ENCODE measurements at regions not wholly inside any gene's neighbourhood (a gene's known extent, or its start where the extent isn't known, plus 50 kb on each side); places are given as distances from the start of the nearest gene placed in this dataset.

- H3K9me3 ChIP-seq (ENCODE audit: low read depth, low read length): no peaks in the 10 kb centered on the region
- H3K4me3 ChIP-seq: no peak overlapping the region
- no peaks in the 10 kb centered on the region for H3K36me3 ChIP-seq (ENCODE audit: insufficient read depth, low read length)
- no peak for TF ChIP-seq EZH2 (IDR thresholded peaks at IDR 0.05)
- TF ChIP-seq POLR2AphosphoS5 (IDR thresholded peaks at IDR 0.05; ENCODE audit: borderline replicate concordance, low read depth, low read length): no peak
- TF ChIP-seq FOXP2 (optimal IDR thresholded peaks at IDR 0.05; ENCODE audit: control extremely low read depth, extremely low read length, insufficient read depth): no peak
- H3K27ac ChIP-seq: no peak overlapping the region
- no peak for DNase-seq (ENCODE audit: low read depth, low spot score)
- no peak overlapping the region for H3K9ac ChIP-seq (ENCODE audit: insufficient read length)
These were observed 564.0 kb upstream of the POU3F3 start for GRCh38 chr2:104289651-104290565.

- Histone ChIP-seq H3K9me3 (ENCODE audit: low read depth, low read length) (no peaks in the 10 kb centered on the region), H3K36me3 (ENCODE audit: insufficient read depth, low read length) (no peaks in the 10 kb centered on the region), H3K4me3 (no peak overlapping the region), H3K27ac (no peak overlapping the region), H3K9ac (ENCODE audit: insufficient read length) (no peak overlapping the region)
- TF ChIP-seq FOXP2 (optimal IDR thresholded peaks at IDR 0.05; ENCODE audit: control extremely low read depth, extremely low read length, insufficient read depth) (no peak), EZH2 (IDR thresholded peaks at IDR 0.05) (no peak), POLR2AphosphoS5 (IDR thresholded peaks at IDR 0.05; ENCODE audit: borderline replicate concordance, low read depth, low read length) (no peak)
- no peak for DNase-seq (ENCODE audit: low read depth, low spot score)
These were observed 563.4 kb upstream of the POU3F3 start for GRCh38 chr2:104290566-104290891.

- H3K4me3 ChIP-seq: no peak overlapping the region
- DNase-seq (ENCODE audit: low read depth, low spot score): no peak
- no peak overlapping the region for H3K27ac ChIP-seq
- H3K36me3 ChIP-seq (ENCODE audit: insufficient read depth, low read length): no peaks in the 10 kb centered on the region
- H3K9ac ChIP-seq (ENCODE audit: insufficient read length): no peak overlapping the region
- no peak for TF ChIP-seq FOXP2 (optimal IDR thresholded peaks at IDR 0.05; ENCODE audit: control extremely low read depth, extremely low read length, insufficient read depth)
- TF ChIP-seq POLR2AphosphoS5 (IDR thresholded peaks at IDR 0.05; ENCODE audit: borderline replicate concordance, low read depth, low read length): no peak
- TF ChIP-seq EZH2 (IDR thresholded peaks at IDR 0.05): no peak
- H3K9me3 ChIP-seq (ENCODE audit: low read depth, low read length): no peaks in the 10 kb centered on the region
These were observed 541.2 kb upstream of the POU3F3 start for GRCh38 chr2:104312684-104313083.

- DNase-seq (ENCODE audit: low read depth, low spot score): no peak
- Histone ChIP-seq H3K9ac (ENCODE audit: insufficient read length) (no peak overlapping the region), H3K27ac (no peak overlapping the region), H3K4me3 (no peak overlapping the region), H3K36me3 (ENCODE audit: insufficient read depth, low read length) (no peaks in the 10 kb centered on the region), H3K9me3 (ENCODE audit: low read depth, low read length) (no peaks in the 10 kb centered on the region)
- no peak for TF ChIP-seq EZH2 (IDR thresholded peaks at IDR 0.05)
- TF ChIP-seq POLR2AphosphoS5 (IDR thresholded peaks at IDR 0.05; ENCODE audit: borderline replicate concordance, low read depth, low read length): no peak
- TF ChIP-seq FOXP2 (optimal IDR thresholded peaks at IDR 0.05; ENCODE audit: control extremely low read depth, extremely low read length, insufficient read depth): no peak
These were observed 535.8 kb upstream of the POU3F3 start for GRCh38 chr2:104318001-104318665.

DNA sequence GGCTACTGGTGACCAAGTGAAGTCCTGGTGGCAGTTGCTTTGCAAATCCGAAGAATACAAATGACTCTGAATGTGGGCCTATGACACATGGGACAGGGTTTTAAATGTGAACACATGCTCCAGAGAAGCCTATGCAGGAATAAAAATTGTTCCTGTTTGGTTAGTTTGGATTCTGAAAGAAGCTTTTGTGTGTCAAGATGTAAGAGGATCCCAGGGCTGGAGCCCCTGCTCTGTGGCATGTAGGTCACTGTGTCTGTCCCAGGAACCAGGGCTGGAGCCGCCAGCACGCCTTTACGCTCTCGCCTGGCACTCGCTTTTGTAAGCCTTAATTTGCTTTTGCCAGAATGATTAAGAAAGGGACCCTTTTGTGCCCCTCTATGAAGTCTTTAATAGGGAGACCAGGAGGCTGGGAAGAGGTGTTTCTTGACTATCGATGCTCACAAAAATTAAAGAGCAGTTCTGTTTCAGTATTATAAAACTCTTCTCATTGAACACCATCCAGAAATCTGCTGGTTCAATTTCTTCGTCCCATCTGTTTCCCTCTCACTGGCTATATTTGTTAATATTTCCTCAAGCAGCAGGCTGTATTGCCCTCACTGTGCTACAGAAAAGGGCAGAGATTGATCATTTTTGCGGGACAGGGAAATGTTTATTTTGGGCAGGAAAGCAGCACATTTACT, 532.7 kb upstream of the POU3F3 start:
- no peak overlapping the region for H3K27ac ChIP-seq
- TF ChIP-seq POLR2AphosphoS5 (IDR thresholded peaks at IDR 0.05; ENCODE audit: borderline replicate concordance, low read depth, low read length) (no peak), EZH2 (IDR thresholded peaks at IDR 0.05) (no peak), FOXP2 (optimal IDR thresholded peaks at IDR 0.05; ENCODE audit: control extremely low read depth, extremely low read length, insufficient read depth) (no peak)
- DNase-seq (ENCODE audit: low read depth, low spot score): no peak
- H3K9ac ChIP-seq (ENCODE audit: insufficient read length): no peak overlapping the region
- no peaks in the 10 kb centered on the region for H3K9me3 ChIP-seq (ENCODE audit: low read depth, low read length)
- no peaks in the 10 kb centered on the region for H3K36me3 ChIP-seq (ENCODE audit: insufficient read depth, low read length)
- no peak overlapping the region for H3K4me3 ChIP-seq

DNA sequence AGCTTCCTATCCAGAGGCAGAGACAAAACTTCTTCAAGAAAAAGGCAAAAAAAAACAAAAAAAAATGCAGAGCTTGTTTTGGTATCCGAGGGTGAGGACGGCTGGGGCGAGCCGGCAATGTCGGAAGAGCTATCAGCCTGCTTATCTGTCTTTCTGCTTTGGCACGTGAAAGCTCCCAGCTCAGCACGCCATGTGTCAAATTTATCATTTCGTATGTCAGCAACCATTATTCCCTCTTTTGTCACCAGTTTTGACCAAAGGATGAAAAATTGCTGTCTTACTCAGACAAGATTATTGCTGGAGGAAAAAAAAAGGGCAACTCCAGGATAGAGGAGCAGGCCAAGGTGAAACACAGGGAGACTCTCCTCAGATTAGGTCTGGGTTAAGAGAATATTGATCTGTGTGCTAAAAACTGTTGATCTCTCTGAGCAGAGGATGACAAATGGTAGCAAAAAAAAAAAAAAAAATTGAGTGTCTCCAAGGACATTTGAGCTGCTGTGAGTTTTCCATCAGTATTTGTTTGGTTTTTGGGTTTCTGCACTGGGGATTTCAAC, 532.0 kb upstream of the POU3F3 start:
- no peak overlapping the region for H3K27ac ChIP-seq
- no peak for DNase-seq (ENCODE audit: low read depth, low spot score)
- H3K9ac ChIP-seq (ENCODE audit: insufficient read length): no peak overlapping the region
- no peaks in the 10 kb centered on the region for H3K36me3 ChIP-seq (ENCODE audit: insufficient read depth, low read length)
- TF ChIP-seq POLR2AphosphoS5 (IDR thresholded peaks at IDR 0.05; ENCODE audit: borderline replicate concordance, low read depth, low read length): no peak
- TF ChIP-seq FOXP2 (optimal IDR thresholded peaks at IDR 0.05; ENCODE audit: control extremely low read depth, extremely low read length, insufficient read depth): no peak
- no peak for TF ChIP-seq EZH2 (IDR thresholded peaks at IDR 0.05)
- no peaks in the 10 kb centered on the region for H3K9me3 ChIP-seq (ENCODE audit: low read depth, low read length)
- H3K4me3 ChIP-seq: no peak overlapping the region

GRCh38 chr2:104332731-104333130, 521.2 kb upstream of the POU3F3 start:
- no peak for DNase-seq (ENCODE audit: low read depth, low spot score)
- Histone ChIP-seq H3K36me3 (ENCODE audit: insufficient read depth, low read length) (no peaks in the 10 kb centered on the region), H3K9me3 (ENCODE audit: low read depth, low read length) (no peaks in the 10 kb centered on the region), H3K27ac (no peak overlapping the region), H3K4me3 (no peak overlapping the region), H3K9ac (ENCODE audit: insufficient read length) (no peak overlapping the region)
- no peak for TF ChIP-seq POLR2AphosphoS5 (IDR thresholded peaks at IDR 0.05; ENCODE audit: borderline replicate concordance, low read depth, low read length)

- no peak overlapping the region for H3K27ac ChIP-seq
- H3K9me3 ChIP-seq (ENCODE audit: low read depth, low read length): no peaks in the 10 kb centered on the region
- TF ChIP-seq EZH2 (IDR thresholded peaks at IDR 0.05): no peak
- TF ChIP-seq FOXP2 (optimal IDR thresholded peaks at IDR 0.05; ENCODE audit: control extremely low read depth, extremely low read length, insufficient read depth): no peak
- TF ChIP-seq POLR2AphosphoS5 (IDR thresholded peaks at IDR 0.05; ENCODE audit: borderline replicate concordance, low read depth, low read length): no peak
- H3K36me3 ChIP-seq (ENCODE audit: insufficient read depth, low read length): no peaks in the 10 kb centered on the region
- H3K9ac ChIP-seq (ENCODE audit: insufficient read length): no peak overlapping the region
- H3K4me3 ChIP-seq: no peak overlapping the region
- no peak for DNase-seq (ENCODE audit: low read depth, low spot score)
These were observed 516.0 kb upstream of the POU3F3 start for GRCh38 chr2:104337869-104338268.

Data from SK-N-MC (cell line).